Esophagus squamous epithelium (tissue), 5 donors: ENCODE measurements at regions not wholly inside any gene's neighbourhood (a gene's known extent, or its start where the extent isn't known, plus 50 kb on each side); places are given as distances from the start of the nearest gene placed in this dataset.

Source experiments
- DNase-seq: peaks from one replicate; lab custom pipeline; 2025; lab: John Stamatoyannopoulos, UW
- H3K27ac ChIP-seq, 4 donors: fragments of 200-600 bp; sonication (generic); one replicate each; pipeline ENCODE4 v1.5.1; 2016 to 2019; ENCODE audit warnings: mild to moderate bottlenecking in 1 of 4
- H3K27me3 ChIP-seq, 4 donors: fragments of 200-600 bp; sonication (generic); 1 replicate in 3 of 4; 2 replicates in 1 of 4; pipeline versions ENCODE4 v1.5.1 to v1.6.0; 2017 to 2021; ENCODE audit warnings: antibody characterized with exemption in 1 of 4
- H3K36me3 ChIP-seq, 3 donors: fragments of 200-600 bp; sonication (generic); one replicate each; pipeline ENCODE4 v1.5.1; 2016 to 2019
- H3K4me1 ChIP-seq, 3 donors: fragments of 200-600 bp; sonication (generic); one replicate each; pipeline ENCODE4 v1.5.1; 2017 to 2019
- H3K4me3 ChIP-seq, 4 donors: fragments of 200-600 bp; sonication (generic); 1 replicate in 3 of 4; 2 replicates in 1 of 4; pipeline ENCODE4 v1.5.1; 2016 to 2019; ENCODE audit warnings: mild to moderate bottlenecking in 2 of 4, moderate library complexity in 1 of 4
- H3K9me3 ChIP-seq, 3 donors: fragments of 200-600 bp; sonication (generic); one replicate each; pipeline ENCODE4 v1.5.1; 2016 to 2019
- CTCF ChIP-seq, 6 experiments: fragments of 450-650 bp in 4 of 6; fragments of 200-600 bp in 2 of 6; sonication (generic) in 2 of 6; IDR thresholded peaks; one replicate each; pipeline ENCODE4 v1.5.1; 2016 to 2019; ENCODE audit warnings: antibody characterized with exemption in 6 of 6, mild to moderate bottlenecking in 4 of 6, moderate library complexity in 4 of 6
- POLR2A ChIP-seq, 4 donors: fragments of 450-650 bp; IDR thresholded peaks; one replicate each; pipeline ENCODE4 v1.6.1; 2017; ENCODE audit warnings: antibody characterized with exemption in 4 of 4, mild to moderate bottlenecking in 4 of 4, moderate library complexity in 3 of 4
- WGBS, 2 donors: methylation state at CpG; one replicate each; pipeline ENCODE4 v1.1.5; 2018; 5-methylcytosine and 5-hydroxymethylcytosine counted together
- intact Hi-C: fragments of 100-400 bp; cut with DNase I; formaldehyde crosslinking; loops from one replicate; pipeline ENCODE4 v1.15.0; 2022
- donor health status: DM: yes; HTN: yes; CAD: no.

GRCh38 chr1:29641921-29642320 is 405.6 kb downstream of the PTPRU start:
- H3K9me3 ChIP-seq, result no peaks in the 10 kb centered on the region
- H3K4me3 ChIP-seq, result no peak overlapping the region
- TF ChIP-seq POLR2A (IDR thresholded peaks at IDR 0.05) (no peak), CTCF (IDR thresholded peaks at IDR 0.05) (no peak)
- H3K4me1 ChIP-seq, result no peaks in the 10 kb centered on the region
- 56 to 83% methylated on average over 1 of the region's 3 CpGs for WGBS, 2 donors
- no peaks in the 10 kb centered on the region for H3K36me3 ChIP-seq
- H3K27me3 ChIP-seq, result peaks cover 0 to 24% (median 0%) of the 10 kb centered on the region in 4 donors
- intact Hi-C loops, result no loop called here
- no peak overlapping the region for H3K27ac ChIP-seq
- DNase-seq, result no peak

GRCh38 chr1:29640428-29640785 is 404.1 kb downstream of the PTPRU start:
- no peaks in the 10 kb centered on the region for H3K36me3 ChIP-seq
- peaks cover 0 to 16% (median 0%) of the 10 kb centered on the region in 4 donors for H3K27me3 ChIP-seq
- no peak for DNase-seq
- 53 to 75% methylated on average over 3 to 4 of the region's 4 CpGs for WGBS, 2 donors
- H3K4me1 ChIP-seq, result no peaks in the 10 kb centered on the region
- no peak for TF ChIP-seq POLR2A (IDR thresholded peaks at IDR 0.05)
- TF ChIP-seq CTCF (IDR thresholded peaks at IDR 0.05), result no peak
- no peak overlapping the region for H3K27ac ChIP-seq
- H3K9me3 ChIP-seq, result no peaks in the 10 kb centered on the region
- no peak overlapping the region for H3K4me3 ChIP-seq
- intact Hi-C loops, result no loop called here

GRCh38 chr1:29639741-29640427 is 403.6 kb downstream of the PTPRU start:
- H3K4me1 ChIP-seq, result no peaks in the 10 kb centered on the region
- TF ChIP-seq POLR2A (IDR thresholded peaks at IDR 0.05), result no peak
- H3K27ac ChIP-seq, result no peak overlapping the region
- no peaks in the 10 kb centered on the region for H3K9me3 ChIP-seq
- no peaks in the 10 kb centered on the region for H3K36me3 ChIP-seq
- H3K27me3 ChIP-seq, result peaks cover 0 to 17% (median 0%) of the 10 kb centered on the region in 4 donors
- intact Hi-C loops, result no loop called here
- DNase-seq, result no peak
- WGBS, 2 donors, result 71 to 93% methylated on average over 8 to 15 of the region's 15 CpGs
- no peak overlapping the region for H3K4me3 ChIP-seq

GRCh38 chr1:29639156-29639736 is 402.9 kb downstream of the PTPRU start:
- Histone ChIP-seq H3K9me3 (no peaks in the 10 kb centered on the region), H3K27me3 (peaks cover 0 to 22% (median 0%) of the 10 kb centered on the region in 4 donors), H3K27ac (no peak overlapping the region), H3K4me3 (no peak overlapping the region), H3K36me3 (no peaks in the 10 kb centered on the region), H3K4me1 (no peaks in the 10 kb centered on the region)
- TF ChIP-seq POLR2A (IDR thresholded peaks at IDR 0.05) (no peak), CTCF (IDR thresholded peaks at IDR 0.05) (no peak)
- no peak for DNase-seq
- intact Hi-C loops, result no loop called here
- WGBS, 2 donors, result 40 to 73% methylated on average over 6 of the region's 6 CpGs

- intact Hi-C loops, result no loop called here
- Histone ChIP-seq H3K36me3 (no peaks in the 10 kb centered on the region), H3K4me1 (no peaks in the 10 kb centered on the region), H3K9me3 (no peaks in the 10 kb centered on the region), H3K4me3 (no peak overlapping the region), H3K27me3 (peaks cover 0 to 22% (median 0%) of the 10 kb centered on the region in 4 donors), H3K27ac (no peak overlapping the region)
- no peak for DNase-seq
- TF ChIP-seq CTCF (IDR thresholded peaks at IDR 0.05) (no peak), POLR2A (IDR thresholded peaks at IDR 0.05) (no peak)
- no CpG with 5 or more reads among the region's 2 CpGs for WGBS, 2 donors
These were observed 402.0 kb downstream of the PTPRU start for GRCh38 chr1:29638281-29638680.
